CD4-positive, CD25-positive, alpha-beta regulatory T cell (primary cell): ENCODE measurements at regions not wholly inside any gene's neighbourhood (a gene's known extent, or its start where the extent isn't known, plus 50 kb on each side); places are given as distances from the start of the nearest gene placed in this dataset.

ENCODE experiments used
- ATAC-seq, 2 donors: fragments of 150-1000 bp; cut with Tn5 transposase; one replicate each; pipeline ENCODE4 v1.10.0; 2021; ENCODE audit warnings: low read depth in 2 of 2, moderate number of reproducible peaks in 2 of 2, moderate library complexity in 1 of 2
- DNase-seq, 3 donors: peaks; one replicate each; pipeline versions ENCODE4 v3.0.0 to v3.0.0-alpha.2; 2012 to 2022; ENCODE audit warnings: mixed read lengths in 1 of 3
- H3K27ac ChIP-seq: one replicate; pipeline ENCODE4 v1.7.0; 2013; ENCODE audit warnings: mild to moderate bottlenecking, low read length; ENCODE audit not compliant: insufficient read depth, poor library complexity, severe bottlenecking
- H3K27me3 ChIP-seq: one replicate; pipeline ENCODE4 v1.7.0; 2013; ENCODE audit warnings: low read length; ENCODE audit not compliant: control insufficient read depth, insufficient read depth
- H3K36me3 ChIP-seq: one replicate; pipeline ENCODE4 v1.7.0; 2013; ENCODE audit warnings: mild to moderate bottlenecking, low read length, moderate library complexity; ENCODE audit not compliant: control insufficient read depth, insufficient read depth
- H3K4me1 ChIP-seq: 2 replicates; pipeline ENCODE4 v1.7.0; 2013; ENCODE audit warnings: mild to moderate bottlenecking, low read length; ENCODE audit not compliant: insufficient read depth, control insufficient read depth, poor library complexity, severe bottlenecking
- H3K4me3 ChIP-seq: one replicate; pipeline ENCODE4 v1.7.0; 2013; ENCODE audit warnings: low read depth, mild to moderate bottlenecking, low read length, moderate library complexity
- H3K9me3 ChIP-seq, 2 experiments: 1 replicate in 1 of 2; 2 replicates in 1 of 2; pipeline ENCODE4 v1.7.0; 2013; ENCODE audit warnings: low read length in 2 of 2, mild to moderate bottlenecking in 1 of 2, moderate library complexity in 1 of 2; ENCODE audit not compliant: control insufficient read depth in 2 of 2
- H3K27ac Mint-ChIP-seq, 3 donors: one replicate each; pipeline ENCODE4 v1.8.0; 2020 to 2022; ENCODE audit warnings: mild to moderate bottlenecking in 3 of 3, mixed read lengths in 3 of 3, moderate library complexity in 2 of 3
- H3K27me3 Mint-ChIP-seq: one replicate; pipeline ENCODE4 v1.8.0; 2022; ENCODE audit warnings: mild to moderate bottlenecking, mixed read lengths
- H3K36me3 Mint-ChIP-seq: one replicate; pipeline ENCODE4 v1.8.0; 2020; ENCODE audit warnings: mixed read lengths
- H3K4me1 Mint-ChIP-seq, 4 donors: one replicate each; pipeline ENCODE4 v1.8.0; 2020 to 2022; ENCODE audit warnings: mixed read lengths in 4 of 4, mild to moderate bottlenecking in 1 of 4
- H3K4me3 Mint-ChIP-seq, 4 donors: one replicate each; pipeline ENCODE4 v1.8.0; 2020 to 2022; ENCODE audit warnings: mild to moderate bottlenecking in 4 of 4, mixed read lengths in 4 of 4, moderate library complexity in 3 of 4
- H3K9me3 Mint-ChIP-seq, 7 donors: one replicate each; pipeline ENCODE4 v1.8.0; 2020 to 2022; ENCODE audit warnings: mixed read lengths in 7 of 7, mild to moderate bottlenecking in 3 of 7, moderate library complexity in 2 of 7

DNA sequence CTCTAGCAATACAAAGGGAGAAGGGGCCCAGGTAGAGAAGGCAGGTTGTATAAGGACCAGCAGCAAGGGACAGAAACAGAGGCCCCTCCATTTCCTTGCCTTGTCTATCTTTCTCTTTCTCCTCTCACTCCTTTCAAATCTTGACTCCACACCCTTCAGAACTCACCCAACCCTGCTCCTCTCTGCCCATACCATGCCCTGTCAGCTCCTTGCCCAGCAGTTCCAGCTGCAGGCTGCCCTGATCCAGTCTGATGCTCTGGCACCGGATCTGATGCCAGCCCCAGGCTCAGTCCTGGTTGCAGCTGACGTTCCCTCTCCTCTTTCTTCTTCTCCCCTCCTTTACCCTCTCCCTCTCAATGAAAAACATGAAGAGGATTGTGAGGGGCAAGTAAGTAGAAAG, 291.2 kb downstream of the FBXW7 start:
- no peaks in the 10 kb centered on the region for H3K36me3 ChIP-seq
- H3K4me1 ChIP-seq: peaks cover 8% of the 10 kb centered on the region
- no peaks in the 10 kb centered on the region for H3K27me3 ChIP-seq
- peaks cover 0 to 3% (median 0%) of the 10 kb centered on the region in 7 donors for H3K9me3 Mint-ChIP-seq
- peak overlapping the region in 2 of 3 donors; percentile 50 to 56 for H3K27ac Mint-ChIP-seq
- no peak for DNase-seq
- H3K4me3 Mint-ChIP-seq: no peak overlapping the region
- H3K36me3 Mint-ChIP-seq: no peaks in the 10 kb centered on the region
- no peak overlapping the region for H3K4me3 ChIP-seq
- no peaks in the 10 kb centered on the region for H3K9me3 ChIP-seq
- peaks cover 6 to 39% (median 9%) of the 10 kb centered on the region in 4 donors for H3K4me1 Mint-ChIP-seq
- no peak overlapping the region for H3K27ac ChIP-seq
- H3K27me3 Mint-ChIP-seq: peaks cover 16% of the 10 kb centered on the region
- no peak for ATAC-seq

DNA sequence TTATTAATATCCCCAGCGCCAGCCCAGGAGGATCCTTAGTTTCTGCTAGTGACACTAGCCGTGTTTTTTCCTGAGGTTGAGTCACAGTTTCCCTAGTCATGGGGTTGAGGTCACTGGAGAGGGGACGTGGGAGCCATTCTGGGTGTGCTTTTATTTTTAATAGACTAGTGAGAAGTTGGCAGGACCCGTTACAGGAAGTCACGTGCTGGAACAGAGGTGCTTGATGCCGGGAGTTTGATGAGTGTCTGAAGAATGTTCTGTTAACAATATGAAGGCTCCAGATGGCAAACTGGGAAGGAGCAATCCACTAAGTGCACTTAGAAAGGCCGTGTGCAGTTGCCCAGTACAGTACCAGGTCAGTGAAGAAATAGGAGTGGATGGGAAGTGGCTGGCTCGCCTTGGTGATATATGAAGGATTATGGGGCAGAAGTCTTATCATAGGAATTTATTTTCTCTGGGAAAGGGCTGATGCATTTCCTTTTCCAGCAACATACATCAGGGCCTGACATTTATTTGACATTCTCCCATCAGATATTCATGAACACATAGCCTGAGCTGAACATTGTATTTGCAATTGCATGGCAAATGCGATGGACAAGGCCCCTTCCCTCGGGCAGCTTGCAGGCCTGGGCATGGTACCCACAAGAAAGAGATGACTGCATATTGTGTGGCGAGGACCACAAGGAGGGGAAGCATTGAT, 291.8 kb downstream of the FBXW7 start:
- DNase-seq: peak in 1 of 3 donors; percentile 18
- Histone ChIP-seq H3K27ac (no peak overlapping the region), H3K4me1 (peaks cover 8% of the 10 kb centered on the region), H3K36me3 (no peaks in the 10 kb centered on the region), H3K9me3 (no peaks in the 10 kb centered on the region), H3K4me3 (no peak overlapping the region), H3K27me3 (no peaks in the 10 kb centered on the region)
- Mint-ChIP-seq H3K36me3 (no peaks in the 10 kb centered on the region), H3K9me3 (peaks cover 0 to 3% (median 0%) of the 10 kb centered on the region in 7 donors), H3K27me3 (peaks cover 16% of the 10 kb centered on the region), H3K4me3 (peak overlapping the region in 2 of 4 donors; percentile 36 to 53), H3K4me1 (peaks cover 6 to 39% (median 9%) of the 10 kb centered on the region in 4 donors), H3K27ac (peak overlapping the region in 2 of 3 donors; percentile 35 to 50)
- ATAC-seq: no peak

DNA sequence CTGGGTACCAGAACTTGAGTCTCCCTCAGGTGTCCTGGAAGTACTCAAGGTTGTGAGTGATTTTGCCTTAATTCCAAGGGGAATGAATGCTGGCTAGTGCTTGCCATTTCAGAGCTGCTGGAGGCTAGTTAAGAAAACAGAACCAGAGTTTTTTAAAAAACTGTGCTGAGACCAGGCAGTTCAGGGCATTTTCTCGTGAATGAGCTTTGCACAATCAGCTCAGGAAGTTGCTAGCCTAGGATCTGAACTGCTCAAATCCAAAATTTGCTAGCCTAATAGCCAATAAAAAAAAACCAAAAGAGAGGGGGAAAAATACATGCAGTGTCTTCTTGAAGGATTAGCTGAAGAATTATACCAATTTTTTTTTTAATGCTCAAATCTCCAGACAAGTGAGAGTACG, 292.7 kb downstream of the FBXW7 start:
- Mint-ChIP-seq H3K27ac (peak overlapping the region in 2 of 3 donors; percentile 8 to 50), H3K9me3 (peaks cover 0 to 6% (median 0%) of the 10 kb centered on the region in 7 donors), H3K4me1 (peaks cover 7 to 39% (median 9%) of the 10 kb centered on the region in 4 donors), H3K36me3 (no peaks in the 10 kb centered on the region), H3K27me3 (peaks cover 16% of the 10 kb centered on the region), H3K4me3 (no peak overlapping the region)
- H3K36me3 ChIP-seq: no peaks in the 10 kb centered on the region
- no peak overlapping the region for H3K4me3 ChIP-seq
- ATAC-seq: no peak
- no peaks in the 10 kb centered on the region for H3K9me3 ChIP-seq
- no peak for DNase-seq
- no peak overlapping the region for H3K27ac ChIP-seq
- peaks cover 8% of the 10 kb centered on the region for H3K4me1 ChIP-seq
- H3K27me3 ChIP-seq: no peaks in the 10 kb centered on the region

DNA sequence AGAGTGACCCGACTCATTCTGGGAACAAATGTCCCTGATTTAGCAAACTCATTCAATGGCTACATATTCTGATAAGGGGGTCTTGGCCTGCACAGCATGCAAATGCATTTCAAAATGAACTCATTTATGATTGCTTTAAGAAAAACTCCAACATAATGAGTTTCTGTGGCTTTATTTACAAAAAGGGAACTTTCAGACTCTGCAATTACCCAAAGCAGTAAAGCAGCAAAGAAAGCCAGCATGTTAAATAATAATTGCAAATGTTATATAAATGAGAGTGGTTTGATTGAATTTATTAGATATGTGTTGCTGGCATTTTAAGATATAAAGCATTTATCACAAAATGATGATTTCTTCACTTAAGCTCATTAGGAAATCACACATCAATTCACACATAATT, 295.7 kb downstream of the FBXW7 start:
- peaks cover 8% of the 10 kb centered on the region for H3K4me1 ChIP-seq
- H3K27ac Mint-ChIP-seq: no peak overlapping the region
- no peaks in the 10 kb centered on the region for H3K36me3 Mint-ChIP-seq
- peaks cover 5 to 22% (median 8%) of the 10 kb centered on the region in 4 donors for H3K4me1 Mint-ChIP-seq
- H3K9me3 Mint-ChIP-seq: peaks cover 0 to 6% (median 0%) of the 10 kb centered on the region in 7 donors
- H3K27ac ChIP-seq: no peak overlapping the region
- no peaks in the 10 kb centered on the region for H3K9me3 ChIP-seq
- DNase-seq: no peak
- no peak overlapping the region for H3K4me3 Mint-ChIP-seq
- H3K27me3 ChIP-seq: no peaks in the 10 kb centered on the region
- no peak for ATAC-seq
- H3K27me3 Mint-ChIP-seq: no peaks in the 10 kb centered on the region
- no peak overlapping the region for H3K4me3 ChIP-seq
- H3K36me3 ChIP-seq: no peaks in the 10 kb centered on the region

DNA sequence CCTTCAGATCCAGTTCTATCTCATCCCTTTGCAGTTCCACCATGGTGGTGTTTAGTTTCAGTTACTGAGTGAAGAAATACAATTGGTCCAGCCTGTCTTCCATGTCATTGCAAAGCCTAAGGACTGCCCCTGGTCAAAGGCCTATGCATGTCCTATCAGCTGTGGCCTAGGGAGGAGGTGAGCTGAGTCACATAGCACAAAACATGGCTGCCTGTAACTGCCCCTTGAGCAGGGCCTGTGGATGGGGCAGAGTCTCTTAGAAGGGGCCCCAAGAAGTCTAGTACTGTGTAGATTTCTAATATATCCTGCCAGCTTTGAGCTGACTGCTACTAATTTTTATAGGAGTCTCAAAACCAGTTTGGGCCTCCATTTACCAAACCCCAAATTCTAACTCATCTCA, 296.7 kb downstream of the FBXW7 start:
- H3K4me3 Mint-ChIP-seq: no peak overlapping the region
- no peak overlapping the region for H3K27ac Mint-ChIP-seq
- H3K36me3 Mint-ChIP-seq: no peaks in the 10 kb centered on the region
- Histone ChIP-seq H3K36me3 (no peaks in the 10 kb centered on the region), H3K9me3 (no peaks in the 10 kb centered on the region), H3K4me1 (peaks cover 6% of the 10 kb centered on the region), H3K27me3 (no peaks in the 10 kb centered on the region), H3K4me3 (no peak overlapping the region), H3K27ac (no peak overlapping the region)
- DNase-seq (no peak), ATAC-seq (no peak)
- peaks cover 0 to 6% (median 0%) of the 10 kb centered on the region in 7 donors for H3K9me3 Mint-ChIP-seq
- H3K4me1 Mint-ChIP-seq: peaks cover 5 to 14% (median 6%) of the 10 kb centered on the region in 4 donors
- H3K27me3 Mint-ChIP-seq: no peaks in the 10 kb centered on the region

DNA sequence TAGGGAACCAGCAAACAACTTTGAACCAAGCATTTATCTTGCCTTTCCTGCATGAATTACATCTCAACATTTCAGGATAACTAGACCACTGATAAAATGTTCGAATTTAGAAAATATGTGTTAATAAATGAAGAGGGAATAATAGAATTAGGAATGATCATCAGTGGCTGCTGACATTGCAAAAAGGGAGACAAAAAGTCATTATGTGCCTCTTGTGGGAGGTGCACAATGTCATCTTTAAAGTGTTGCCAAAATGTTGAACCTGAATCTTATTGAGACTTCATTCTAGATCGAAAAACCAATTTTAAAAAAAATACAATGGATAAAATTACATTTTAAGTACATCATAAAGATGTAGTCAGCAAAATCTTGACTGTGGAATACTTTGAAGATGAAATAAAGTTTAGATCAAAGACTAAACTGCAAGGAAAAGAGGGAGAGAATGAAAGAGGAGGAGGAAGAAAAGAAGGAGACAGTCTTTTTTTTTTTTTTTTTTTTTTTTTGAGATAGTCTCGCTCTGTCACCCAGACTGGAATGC, 299.3 kb downstream of the FBXW7 start:
- H3K4me3 Mint-ChIP-seq: peak overlapping the region in 1 of 4 donors; percentile 59
- no peaks in the 10 kb centered on the region for H3K4me1 ChIP-seq

DNA sequence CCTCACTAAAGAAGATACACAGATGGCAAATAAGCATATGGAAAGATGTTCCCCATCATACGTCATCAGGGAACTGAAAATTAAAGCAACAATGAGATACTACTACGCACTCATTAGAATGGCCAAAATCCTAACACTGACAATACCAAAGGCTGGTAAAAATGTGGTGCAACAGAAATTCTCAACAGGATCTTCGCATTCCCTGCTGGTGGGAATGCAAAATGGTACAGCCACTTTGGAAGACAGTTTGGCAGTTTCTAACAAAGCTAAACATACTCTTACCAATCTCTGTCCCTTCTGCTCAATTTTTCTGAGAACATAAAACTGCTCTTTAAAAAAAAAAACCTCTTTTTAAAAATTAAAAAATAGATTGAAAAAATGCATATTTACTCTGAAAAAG, 300.2 kb downstream of the FBXW7 start:
- Mint-ChIP-seq H3K27ac (no peak overlapping the region), H3K36me3 (no peaks in the 10 kb centered on the region), H3K27me3 (peaks cover 7% of the 10 kb centered on the region), H3K4me1 (peaks cover 0 to 3% (median 0%) of the 10 kb centered on the region in 4 donors), H3K9me3 (peaks cover 0 to 6% (median 0%) of the 10 kb centered on the region in 7 donors), H3K4me3 (no peak overlapping the region)
- Histone ChIP-seq H3K36me3 (no peaks in the 10 kb centered on the region), H3K27me3 (no peaks in the 10 kb centered on the region), H3K4me3 (no peak overlapping the region), H3K9me3 (no peaks in the 10 kb centered on the region), H3K27ac (no peak overlapping the region), H3K4me1 (no peaks in the 10 kb centered on the region)
- ATAC-seq (no peak), DNase-seq (no peak)

More for the DNA sequence above, 299.3 kb downstream of the FBXW7 start:
- Mint-ChIP-seq H3K4me1 (peaks cover 0 to 3% (median 0%) of the 10 kb centered on the region in 4 donors), H3K9me3 (peaks cover 0 to 6% (median 0%) of the 10 kb centered on the region in 7 donors), H3K36me3 (no peaks in the 10 kb centered on the region), H3K27me3 (peaks cover 6% of the 10 kb centered on the region), H3K27ac (no peak overlapping the region)
- DNase-seq (no peak), ATAC-seq (no peak)
- Histone ChIP-seq H3K4me3 (no peak overlapping the region), H3K9me3 (no peaks in the 10 kb centered on the region), H3K27me3 (no peaks in the 10 kb centered on the region), H3K27ac (no peak overlapping the region), H3K36me3 (no peaks in the 10 kb centered on the region)

DNA sequence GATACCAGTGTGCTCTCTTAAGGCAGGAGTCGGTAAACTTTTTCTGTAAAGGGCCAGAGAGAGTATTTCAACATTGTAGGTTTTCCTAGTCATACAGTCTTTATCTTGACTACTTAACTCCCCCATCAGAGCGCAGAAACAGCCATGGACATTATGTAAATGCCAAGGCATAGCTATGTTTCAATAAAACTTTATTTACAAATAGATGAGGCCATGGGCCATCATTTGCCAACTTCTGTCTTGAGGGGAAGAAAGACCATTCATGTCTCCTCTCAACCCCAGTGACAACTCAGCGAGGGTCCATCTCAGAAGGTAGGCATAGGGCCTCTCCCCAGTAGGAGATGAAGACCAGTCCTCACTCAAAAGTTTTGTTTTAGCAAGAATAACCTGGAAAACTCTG, 301.3 kb downstream of the FBXW7 start:
- Histone ChIP-seq H3K4me1 (no peaks in the 10 kb centered on the region), H3K4me3 (no peak overlapping the region), H3K27me3 (no peaks in the 10 kb centered on the region), H3K27ac (no peak overlapping the region), H3K9me3 (no peaks in the 10 kb centered on the region), H3K36me3 (no peaks in the 10 kb centered on the region)
- Mint-ChIP-seq H3K4me1 (peaks cover 0 to 5% (median 0%) of the 10 kb centered on the region in 4 donors), H3K4me3 (no peak overlapping the region), H3K27ac (no peak overlapping the region), H3K27me3 (peaks cover 7% of the 10 kb centered on the region), H3K36me3 (no peaks in the 10 kb centered on the region), H3K9me3 (peaks cover 0 to 6% (median 0%) of the 10 kb centered on the region in 7 donors)
- DNase-seq (no peak), ATAC-seq (no peak)
